NCI-H748 (cell line): ENCODE measurements at regions not wholly inside any gene's neighbourhood (a gene's known extent, or its start where the extent isn't known, plus 50 kb on each side); places are given as distances from the start of the nearest gene placed in this dataset.
A peak's percentile ranks its signal among the peaks of the same experiment; 100 is the strongest.

Experiments used
- DNase-seq: peaks from one replicate; lab custom pipeline; 2025; ENCODE audit not compliant: unreplicated experiment; lab: John Stamatoyannopoulos, UW

DNA sequence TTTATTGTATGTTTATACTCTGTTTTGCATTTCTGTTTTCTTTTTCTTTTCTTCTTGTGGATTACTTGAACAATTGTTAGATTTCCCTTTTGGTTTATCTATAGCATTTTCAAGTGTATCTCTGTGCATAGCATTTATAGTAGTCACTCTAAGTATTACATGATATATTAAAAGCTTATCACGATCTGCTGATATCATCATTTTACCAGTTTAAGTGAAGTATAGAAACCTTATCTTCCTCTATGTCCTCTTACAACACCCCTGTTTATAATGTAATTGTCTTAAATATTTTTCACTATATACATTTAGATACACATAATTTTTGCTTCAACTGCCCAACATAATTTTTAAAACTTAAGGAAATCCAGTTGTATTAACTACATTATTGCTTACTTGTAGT lies 513.9 kb upstream of the CELF2 start:
- DNase-seq: no peak

DNA sequence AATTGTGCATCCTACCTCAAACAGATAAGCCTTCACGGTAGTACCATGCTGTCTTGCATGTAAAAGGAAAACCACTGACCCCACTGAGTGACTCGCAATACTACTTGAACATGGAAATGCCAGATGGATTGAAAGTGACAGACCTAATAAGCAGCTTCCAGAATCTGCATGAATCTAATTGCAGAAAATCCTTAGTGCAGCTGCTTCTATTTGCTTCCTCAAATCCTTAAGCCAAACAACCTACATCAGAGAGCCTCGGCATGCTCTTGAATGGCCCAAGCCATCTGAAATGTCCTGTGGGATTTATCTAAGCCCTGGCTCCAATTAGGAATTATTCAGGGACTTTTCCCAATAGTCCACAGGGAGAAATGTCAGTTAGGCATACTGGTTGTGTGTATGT lies 509.5 kb upstream of the CELF2 start:
- no peak for DNase-seq

DNA sequence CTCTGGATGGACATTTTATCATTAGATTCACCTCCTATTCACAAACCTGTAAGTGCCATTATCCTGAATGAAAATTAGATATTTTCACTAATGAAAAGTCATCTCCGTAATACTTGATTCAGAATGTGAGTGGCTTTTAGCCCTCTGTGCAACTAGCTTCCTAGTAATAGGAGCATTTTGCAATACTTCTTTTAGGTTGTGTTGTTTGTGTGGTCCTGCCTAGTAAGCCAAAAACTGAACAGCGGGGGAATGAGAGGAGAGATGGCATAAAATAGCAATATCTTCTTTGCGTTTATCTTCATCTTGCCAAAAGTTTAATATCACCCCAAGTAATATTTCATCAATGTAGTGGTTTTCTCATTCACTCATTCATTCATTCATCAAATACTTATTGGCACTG lies 507.5 kb upstream of the CELF2 start:
- DNase-seq: no peak

DNA sequence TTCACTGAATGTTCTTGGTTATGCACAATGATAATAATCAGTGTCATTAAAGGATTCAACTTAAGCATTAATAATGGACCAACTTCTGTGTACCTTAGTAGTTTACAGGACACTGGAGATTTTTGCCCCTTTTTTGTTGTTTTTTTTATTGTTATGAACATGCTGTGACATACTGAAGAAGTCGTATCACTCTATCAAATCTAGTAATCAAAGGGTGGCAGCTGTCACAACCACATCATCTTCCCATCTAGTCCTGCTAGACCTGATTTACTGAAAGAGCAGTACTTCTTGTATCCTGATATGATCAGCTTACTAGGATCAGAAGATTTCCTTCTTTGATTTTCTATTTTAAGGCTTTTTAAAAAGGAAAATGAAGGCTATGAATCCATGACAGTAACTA lies 504.6 kb upstream of the CELF2 start:
- DNase-seq: no peak

DNA sequence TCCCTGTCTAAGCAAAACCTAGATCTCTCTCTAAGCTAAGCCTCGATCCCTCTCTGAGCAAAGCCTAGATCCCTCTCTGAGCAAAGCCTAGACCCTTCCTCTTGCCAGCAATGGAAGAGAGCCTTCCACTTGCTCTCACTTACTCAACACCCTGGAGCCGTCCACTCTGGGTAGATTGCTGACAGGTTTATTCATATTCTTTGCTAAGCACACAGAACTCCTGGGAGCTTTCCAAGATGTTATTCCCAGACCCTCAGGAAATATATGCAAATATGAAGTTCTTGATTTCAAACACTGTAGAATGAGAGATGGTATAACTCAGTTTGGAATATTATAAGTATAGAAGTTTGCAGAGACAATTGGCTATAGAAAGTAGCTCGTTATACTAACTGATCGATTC lies 503.8 kb upstream of the CELF2 start:
- DNase-seq: no peak

DNA sequence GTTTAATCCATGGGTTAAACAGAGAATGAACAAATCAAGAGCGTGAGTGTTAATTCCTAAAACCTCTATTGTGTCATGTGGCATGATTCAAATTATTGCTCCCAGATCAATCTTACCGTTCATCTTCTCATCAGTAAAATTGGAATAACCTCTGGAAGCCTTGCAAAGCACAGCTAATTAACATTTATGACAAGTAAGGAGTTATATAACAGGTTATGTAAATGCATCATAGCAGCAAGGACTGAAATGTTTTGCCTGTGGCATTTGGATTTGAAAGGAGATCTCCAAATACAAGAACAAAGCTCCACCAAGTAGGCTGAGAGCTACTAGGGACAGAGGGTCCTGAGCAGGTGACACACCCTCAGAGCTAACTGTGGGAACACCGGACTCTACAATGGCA lies 502.9 kb upstream of the CELF2 start:
- no peak for DNase-seq

DNA sequence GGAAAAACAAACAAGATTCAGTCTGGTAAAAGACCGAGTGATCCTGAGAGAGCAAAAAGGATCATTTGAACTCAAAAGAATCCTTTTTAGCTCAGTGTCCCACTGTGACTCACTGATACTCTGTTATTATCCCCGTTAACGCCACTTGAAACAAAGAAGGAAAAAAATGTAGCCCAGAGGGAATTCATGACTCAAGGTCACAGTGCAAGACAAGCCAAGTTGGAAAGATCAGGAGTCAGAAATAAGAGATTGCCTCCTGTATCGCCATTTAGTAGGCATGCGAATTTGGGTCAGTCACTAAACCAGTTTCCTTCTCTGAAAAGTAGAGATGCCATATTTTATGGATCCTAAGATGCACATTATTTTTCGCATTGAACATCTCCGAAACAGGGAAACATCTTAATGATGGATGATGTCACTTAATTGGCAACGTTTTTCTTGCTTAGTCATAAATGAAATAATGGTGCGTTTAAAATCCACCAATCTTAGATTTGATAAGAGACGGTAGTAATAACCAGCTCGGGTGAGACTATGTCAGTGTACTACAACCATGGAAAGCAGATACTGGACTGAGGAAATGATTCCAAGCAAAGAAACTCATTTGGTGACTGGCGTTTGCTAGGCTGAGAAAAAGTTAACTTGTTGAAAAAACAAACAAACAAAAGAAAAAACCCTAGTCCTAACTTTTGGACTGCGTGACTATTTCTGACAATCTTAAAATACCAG lies 502.0 kb upstream of the CELF2 start:
- no peak for DNase-seq

DNA sequence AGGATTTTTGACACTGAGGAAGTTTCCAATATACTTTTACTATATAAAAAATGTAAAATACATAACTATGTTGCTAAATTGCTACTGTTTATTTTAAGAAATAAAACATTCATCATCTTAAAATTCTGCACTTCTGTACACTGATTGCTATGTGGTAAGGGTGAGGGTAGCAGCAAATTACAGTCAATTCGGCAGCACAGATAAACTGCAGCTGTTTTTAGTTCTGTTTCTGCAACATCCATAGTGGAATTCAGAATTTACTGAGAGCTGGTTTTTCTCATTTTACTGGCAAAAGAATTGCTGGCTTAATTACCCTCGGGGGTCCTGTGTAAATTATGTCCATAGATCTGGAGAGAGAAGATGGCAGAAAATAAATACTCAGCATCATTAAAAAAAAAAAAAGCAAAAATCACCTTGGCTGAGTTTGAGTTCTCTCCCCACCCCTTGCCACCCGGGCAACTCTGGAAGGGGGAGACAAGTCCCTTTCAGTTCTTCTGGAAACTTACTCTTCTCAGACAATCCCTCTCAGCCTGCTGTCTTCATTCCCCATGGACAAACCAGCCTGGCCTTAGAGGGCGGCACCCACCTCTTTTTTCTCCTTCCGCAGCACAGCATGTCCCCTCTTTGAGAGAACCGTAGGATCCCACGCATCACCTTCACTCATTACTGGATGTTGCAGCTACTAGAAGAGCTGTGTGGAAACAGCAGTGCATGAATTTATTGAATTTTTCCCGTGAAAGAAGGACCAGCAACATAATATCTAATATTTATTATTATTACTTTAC lies 501.1 kb upstream of the CELF2 start:
- no peak for DNase-seq

DNA sequence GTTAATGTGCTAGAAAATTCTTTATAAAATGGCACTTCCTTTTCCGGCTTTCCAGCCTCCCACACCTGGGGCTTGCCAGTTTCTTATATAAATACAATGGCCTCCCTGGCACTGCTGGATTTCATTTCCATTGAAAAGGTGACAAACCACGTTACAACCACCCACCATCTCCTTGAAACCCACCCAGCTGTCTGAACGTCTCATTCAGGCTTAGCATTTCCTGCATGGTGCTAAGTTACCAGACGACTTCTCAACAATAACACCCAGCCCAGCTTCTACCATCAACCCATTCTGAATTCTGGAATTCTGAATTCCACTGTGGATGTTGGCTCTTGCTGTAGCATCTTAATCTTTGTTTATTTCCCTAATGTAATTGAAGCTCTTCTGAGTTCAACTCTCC lies 499.8 kb upstream of the CELF2 start:
- no peak for DNase-seq

DNA sequence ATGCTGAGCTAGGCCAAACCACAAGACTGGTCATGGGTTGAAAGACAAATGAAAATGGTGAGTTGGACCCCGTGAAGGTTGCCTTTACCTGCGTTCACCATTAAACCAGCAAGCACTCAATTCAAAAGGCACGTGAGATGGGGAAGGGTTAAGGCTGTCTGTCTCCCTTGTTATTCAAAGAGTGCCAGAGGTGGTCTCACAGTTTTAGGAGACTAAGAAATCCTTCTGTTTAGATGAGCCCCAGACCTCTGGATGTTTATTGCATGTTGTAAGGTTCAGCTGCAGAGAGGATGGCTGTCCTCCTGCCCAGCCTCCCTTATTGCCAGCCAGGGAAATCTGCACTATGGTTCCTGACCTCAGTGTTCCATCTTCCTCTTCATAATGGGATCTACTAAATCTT lies 498.0 kb upstream of the CELF2 start:
- no peak for DNase-seq

DNA sequence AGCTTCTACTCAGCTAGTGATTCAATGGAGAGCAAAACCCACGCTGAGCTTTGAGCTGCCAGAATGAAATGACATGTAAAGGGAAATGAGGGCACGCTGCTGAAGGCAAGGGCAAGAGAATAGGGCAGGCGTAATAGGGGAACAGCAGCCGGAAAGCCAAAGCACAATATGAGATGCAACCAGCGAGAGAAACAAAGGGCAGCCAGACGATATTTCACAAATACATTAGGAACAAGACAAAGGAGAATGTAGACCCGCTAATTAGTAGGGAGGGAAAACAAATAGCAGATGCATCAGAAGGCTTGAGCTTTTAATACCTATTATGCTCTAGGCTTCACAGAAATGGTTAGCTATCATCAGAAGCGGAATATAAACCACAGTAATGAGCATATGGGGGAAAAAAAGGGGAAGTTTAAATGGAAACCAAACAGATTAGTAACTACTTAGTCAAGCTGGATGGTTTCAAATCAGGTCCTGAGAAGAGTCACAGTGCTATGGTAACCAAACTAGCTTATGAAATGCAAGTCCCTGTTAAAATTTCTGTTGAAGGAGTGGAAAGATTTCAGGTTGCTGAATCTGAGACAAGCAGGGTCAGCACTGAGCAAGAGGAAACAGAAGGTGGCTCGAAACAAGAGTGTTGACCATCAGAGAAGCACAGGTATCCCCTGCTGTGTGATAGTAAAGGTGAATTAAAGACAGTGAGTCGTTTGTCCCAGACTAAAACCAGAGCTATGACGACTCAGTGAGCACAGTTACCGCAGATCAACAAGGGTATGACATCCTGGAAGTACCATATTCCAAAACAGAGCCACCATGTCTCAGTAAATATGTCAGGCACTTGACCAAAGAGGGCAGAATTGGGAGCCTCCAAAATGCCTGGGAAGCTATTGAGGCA lies 496.9 kb upstream of the CELF2 start:
- peak; percentile 78 for DNase-seq

DNA sequence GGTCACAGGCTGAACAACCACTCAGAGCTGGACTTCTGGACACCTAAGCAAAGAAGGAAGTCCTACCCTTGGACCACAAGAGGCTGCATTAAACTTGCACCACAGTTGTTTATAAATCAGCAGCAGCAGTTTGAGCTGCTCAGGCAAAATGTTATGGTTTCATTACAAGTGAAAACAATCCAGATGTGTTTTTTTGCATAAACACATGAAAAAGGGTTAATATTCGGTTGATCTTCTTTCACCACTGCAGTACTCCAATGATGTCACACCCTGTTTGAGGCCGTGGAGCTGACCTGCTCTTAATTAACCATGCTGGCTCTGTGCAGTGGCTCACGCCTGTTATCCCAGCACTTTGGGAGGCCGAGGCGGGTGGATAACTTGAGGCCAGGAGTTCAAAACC lies 490.8 kb upstream of the CELF2 start:
- no peak for DNase-seq

DNA sequence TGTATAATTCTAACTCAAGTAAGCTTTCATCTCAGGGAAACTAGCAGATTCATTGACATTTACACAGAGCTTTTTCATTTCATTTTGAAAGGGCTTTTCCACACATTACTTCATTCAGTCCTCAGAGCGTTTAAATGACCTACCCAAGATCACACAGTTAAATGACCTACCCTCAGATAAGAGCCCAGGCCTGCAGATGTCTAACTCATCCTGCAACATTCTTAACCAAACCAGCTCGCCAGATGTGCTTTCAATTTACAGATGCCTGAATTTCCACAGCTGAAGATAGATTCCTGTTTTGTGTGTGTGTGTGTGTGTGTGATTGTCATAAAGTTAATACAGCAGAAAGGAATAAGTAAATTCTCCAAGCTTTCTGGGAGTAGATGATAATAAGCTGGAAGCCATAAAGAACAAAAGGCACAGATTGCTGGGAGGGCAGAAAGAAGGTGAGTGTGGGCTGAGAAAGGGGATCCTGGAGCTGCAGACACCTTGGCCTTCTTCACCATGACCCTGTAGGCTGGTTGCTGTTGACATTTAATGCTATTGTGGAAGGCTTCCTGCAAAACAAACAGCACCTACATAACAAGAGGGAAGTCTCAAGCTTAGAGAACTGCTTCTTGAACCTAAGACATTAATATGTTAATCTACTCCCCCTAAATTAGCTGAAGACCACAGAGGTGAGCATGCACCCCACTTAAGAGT lies 489.7 kb upstream of the CELF2 start:
- no peak for DNase-seq

DNA sequence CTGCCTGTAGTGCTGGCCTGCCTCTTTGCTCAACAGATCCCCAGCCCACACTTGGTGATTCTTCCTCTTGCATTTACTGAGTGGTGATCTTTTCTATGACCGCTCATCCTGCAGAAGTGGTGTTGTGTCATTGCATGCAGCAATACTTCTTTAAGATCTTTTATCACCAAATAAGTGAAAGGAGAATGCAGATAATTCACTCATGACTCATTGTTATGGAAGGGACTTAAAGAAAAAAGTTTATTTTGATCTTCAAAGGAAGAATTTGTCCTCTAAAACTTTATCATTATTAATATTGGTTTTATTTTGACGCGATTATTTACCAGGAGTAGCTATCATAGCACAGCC lies 489.1 kb upstream of the CELF2 start:
- no peak for DNase-seq

DNA sequence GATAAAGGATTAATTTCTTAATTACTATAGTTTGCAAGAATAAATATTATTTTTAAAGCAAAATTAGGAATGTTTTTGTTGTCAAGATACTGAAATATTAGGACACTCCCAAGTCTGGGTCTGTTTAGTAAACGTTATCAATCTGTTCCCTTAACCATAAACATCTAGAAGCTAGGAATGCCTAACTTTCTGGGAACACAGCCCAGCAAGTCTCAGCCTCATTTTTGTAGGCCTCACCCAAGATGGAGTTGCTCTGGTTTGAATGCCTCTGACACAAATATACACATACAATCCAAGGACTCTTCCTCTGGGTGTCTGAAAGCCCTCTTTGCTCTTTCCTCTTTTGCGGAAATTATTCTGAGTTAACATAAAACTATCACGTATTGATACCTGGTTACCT lies 487.4 kb upstream of the CELF2 start:
- no peak for DNase-seq

DNA sequence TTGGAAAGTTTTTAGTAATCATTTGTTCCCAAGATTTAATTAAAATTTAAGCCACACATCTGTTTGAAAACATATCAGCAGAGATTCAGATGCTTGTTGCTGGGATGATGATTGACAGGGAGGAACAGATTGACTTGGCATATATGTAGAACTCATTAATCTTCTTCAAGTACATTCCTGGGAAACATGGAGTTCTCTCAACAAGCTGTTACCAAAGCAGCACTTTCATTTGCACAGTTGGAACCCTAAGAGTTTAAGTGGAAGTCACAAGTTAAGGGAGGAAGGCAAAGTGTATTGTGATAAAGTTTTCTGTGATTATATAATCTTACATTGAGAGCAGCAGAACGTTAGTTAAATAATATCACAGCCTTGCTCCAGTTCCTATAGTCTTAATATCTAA lies 485.4 kb upstream of the CELF2 start:
- DNase-seq: no peak

DNA sequence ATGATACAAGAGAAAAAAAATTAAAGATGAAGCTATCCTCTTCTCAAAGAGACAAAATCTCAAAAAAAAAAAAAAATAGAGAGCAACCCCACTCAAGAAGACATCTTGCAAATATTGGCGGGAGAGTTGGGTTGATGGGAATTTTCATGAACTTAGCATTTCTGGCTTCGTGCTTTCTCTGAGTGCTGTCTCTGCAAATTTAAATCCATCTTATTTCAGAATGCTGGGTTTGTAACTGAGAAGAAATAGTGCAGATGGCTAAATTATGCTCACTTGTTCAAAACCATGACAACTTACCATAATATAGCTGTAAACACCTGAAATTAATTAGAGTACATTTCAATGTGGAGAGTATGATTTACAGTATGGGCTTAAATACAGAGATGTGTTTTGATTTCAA lies 484.8 kb upstream of the CELF2 start:
- no peak for DNase-seq

DNA sequence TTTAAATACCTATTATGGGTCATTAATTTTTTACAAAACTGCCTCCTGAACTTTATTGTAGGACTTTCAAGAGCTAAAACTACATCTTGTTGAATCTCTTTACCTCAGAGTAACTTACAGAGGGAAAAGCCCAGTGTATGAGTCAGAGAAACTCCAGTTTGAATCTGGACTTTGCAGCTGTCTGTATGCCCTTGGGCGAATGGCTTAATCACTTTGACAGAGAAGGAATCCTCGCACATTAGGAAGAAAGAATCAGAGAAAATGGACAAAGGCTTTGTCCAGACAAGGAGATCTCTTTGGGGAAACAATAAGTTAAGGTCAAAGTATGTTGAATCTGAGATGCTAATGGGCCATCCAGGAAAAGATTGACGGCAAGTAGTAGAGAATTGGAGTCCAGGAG lies 484.2 kb upstream of the CELF2 start:
- no peak for DNase-seq

DNA sequence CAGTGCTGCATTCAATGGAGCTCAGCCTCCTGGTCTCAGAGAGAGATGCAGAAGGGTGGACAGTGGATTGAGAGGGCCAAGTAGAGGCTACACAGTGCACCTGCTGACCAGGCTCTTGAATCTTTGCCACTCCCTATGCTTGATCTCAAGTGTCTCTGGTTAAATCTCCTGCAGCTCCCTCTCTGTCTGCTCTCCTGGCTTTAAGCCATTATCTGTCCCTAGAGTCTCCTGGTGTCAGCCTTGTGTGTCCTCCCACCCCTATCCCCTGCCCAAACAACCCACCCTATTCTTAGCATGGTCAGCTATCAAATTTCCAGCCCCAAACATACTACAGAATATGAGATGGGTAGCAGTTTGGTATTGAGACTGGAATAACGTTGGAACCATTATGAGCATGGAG lies 479.3 kb upstream of the CELF2 start:
- DNase-seq: no peak

DNA sequence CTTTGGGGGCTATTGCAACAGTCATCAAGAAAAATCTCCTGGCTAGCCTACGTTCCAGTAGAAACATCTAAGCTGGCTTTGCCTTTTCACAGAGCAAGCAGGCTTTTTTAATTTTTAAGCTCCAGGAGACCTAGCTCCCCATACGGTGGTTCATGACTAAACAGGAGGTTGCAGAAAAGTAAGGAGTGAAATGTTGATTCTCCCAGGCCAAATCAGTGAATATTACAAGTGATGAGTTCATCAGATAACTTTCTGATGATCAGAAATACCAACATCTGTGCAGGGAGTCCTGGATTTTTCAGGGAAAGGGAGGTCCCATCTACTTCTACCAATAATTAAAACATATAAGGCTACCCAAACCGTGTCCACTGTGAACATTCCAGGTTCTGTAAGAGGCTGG lies 477.3 kb upstream of the CELF2 start:
- no peak for DNase-seq

DNA sequence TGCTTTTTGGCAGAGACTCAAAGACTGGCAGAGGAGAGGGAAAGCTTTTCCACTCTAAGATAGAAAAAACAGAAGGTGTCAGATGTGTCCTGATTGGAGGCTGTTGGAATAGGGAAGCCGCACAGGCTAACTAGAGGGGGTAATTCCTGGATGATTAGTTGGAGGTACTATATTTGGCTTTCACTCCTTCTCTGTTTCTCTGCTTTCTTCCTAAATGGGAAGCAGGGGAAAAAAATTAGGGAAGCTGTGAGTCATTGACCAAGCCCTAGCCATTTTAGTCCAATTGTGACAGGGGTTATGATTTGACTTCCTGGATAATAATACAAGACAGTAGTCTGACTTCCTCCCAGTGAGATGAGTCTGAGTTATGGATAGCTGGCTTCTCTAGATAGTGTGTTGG lies 475.2 kb upstream of the CELF2 start:
- no peak for DNase-seq
